PFSK-1 (cell line): ENCODE measurements at regions not wholly inside any gene's neighbourhood (a gene's known extent, or its start where the extent isn't known, plus 50 kb on each side); places are given as distances from the start of the nearest gene placed in this dataset.

Experiments
- POLR2AphosphoS5 ChIP-seq: IDR thresholded peaks from 2 replicates; pipeline ENCODE4 v1.6.1; 2012; ENCODE audit warnings: low read depth, mild to moderate bottlenecking, control low read depth, low read length, moderate library complexity
- SIN3A ChIP-seq: IDR thresholded peaks from 2 replicates; pipeline ENCODE4 v1.6.1; 2012; ENCODE audit warnings: mild to moderate bottlenecking, low read length, moderate library complexity, borderline replicate concordance; ENCODE audit not compliant: insufficient read depth
- TAF1 ChIP-seq: IDR thresholded peaks from 2 replicates; pipeline ENCODE4 v1.6.1; 2012; ENCODE audit warnings: low read length, control low read depth, borderline replicate concordance; ENCODE audit not compliant: insufficient read depth
- TF ChIP-seq, protein P1 (sequence below), 2 experiments: IDR thresholded peaks; 2 replicates each; pipeline versions ENCODE4 v1.6.1 to v1.8.0; 2011 to 2012; ENCODE audit warnings: low read depth in 2 of 2, low read length in 2 of 2, control low read depth in 1 of 2, inconsistent platforms in 1 of 2, mild to moderate bottlenecking in 1 of 2, moderate library complexity in 1 of 2; ENCODE audit not compliant: insufficient read depth in 1 of 2

DNA sequence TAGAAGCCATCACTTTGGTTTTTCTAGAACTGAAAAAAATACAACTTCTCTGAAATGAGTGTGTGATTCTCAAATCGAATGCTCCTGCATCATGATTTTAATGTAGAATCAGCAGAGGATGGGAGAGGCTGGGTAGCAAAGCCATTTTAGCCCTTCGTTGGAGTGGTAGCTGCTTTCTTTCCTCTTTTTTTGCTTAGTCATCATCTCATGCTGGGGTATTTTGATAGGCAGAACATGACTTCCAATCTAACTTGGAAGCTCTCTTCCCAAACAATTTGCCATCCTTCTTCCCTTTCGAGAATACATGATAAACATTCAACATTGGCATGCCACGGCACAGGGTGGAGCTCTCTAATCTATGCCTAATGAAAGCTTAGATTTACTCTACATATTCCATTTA is 311.2 kb upstream of the LRATD1 start:
- TF ChIP-seq POLR2AphosphoS5 (no peak), TAF1 (no peak), SIN3A (no peak)
- TF ChIP-seq, protein P1, sequence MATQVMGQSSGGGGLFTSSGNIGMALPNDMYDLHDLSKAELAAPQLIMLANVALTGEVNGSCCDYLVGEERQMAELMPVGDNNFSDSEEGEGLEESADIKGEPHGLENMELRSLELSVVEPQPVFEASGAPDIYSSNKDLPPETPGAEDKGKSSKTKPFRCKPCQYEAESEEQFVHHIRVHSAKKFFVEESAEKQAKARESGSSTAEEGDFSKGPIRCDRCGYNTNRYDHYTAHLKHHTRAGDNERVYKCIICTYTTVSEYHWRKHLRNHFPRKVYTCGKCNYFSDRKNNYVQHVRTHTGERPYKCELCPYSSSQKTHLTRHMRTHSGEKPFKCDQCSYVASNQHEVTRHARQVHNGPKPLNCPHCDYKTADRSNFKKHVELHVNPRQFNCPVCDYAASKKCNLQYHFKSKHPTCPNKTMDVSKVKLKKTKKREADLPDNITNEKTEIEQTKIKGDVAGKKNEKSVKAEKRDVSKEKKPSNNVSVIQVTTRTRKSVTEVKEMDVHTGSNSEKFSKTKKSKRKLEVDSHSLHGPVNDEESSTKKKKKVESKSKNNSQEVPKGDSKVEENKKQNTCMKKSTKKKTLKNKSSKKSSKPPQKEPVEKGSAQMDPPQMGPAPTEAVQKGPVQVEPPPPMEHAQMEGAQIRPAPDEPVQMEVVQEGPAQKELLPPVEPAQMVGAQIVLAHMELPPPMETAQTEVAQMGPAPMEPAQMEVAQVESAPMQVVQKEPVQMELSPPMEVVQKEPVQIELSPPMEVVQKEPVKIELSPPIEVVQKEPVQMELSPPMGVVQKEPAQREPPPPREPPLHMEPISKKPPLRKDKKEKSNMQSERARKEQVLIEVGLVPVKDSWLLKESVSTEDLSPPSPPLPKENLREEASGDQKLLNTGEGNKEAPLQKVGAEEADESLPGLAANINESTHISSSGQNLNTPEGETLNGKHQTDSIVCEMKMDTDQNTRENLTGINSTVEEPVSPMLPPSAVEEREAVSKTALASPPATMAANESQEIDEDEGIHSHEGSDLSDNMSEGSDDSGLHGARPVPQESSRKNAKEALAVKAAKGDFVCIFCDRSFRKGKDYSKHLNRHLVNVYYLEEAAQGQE (IDR thresholded peaks at IDR 0.05; ENCODE audit: insufficient read depth in 1 of 2, low read depth in 2 of 2, low read length in 2 of 2) = no peak
